Fibroblast of lung (primary cell): ENCODE measurements at regions not wholly inside any gene's neighbourhood (a gene's known extent, or its start where the extent isn't known, plus 50 kb on each side); places are given as distances from the start of the nearest gene placed in this dataset.

ENCODE experiments used
- DNase-seq, 2 donors: peaks; one replicate each; pipeline versions ENCODE4 v3.0.0 to v3.0.0-alpha.2; 2010; ENCODE audit warnings: low read depth in 2 of 2
- H2AFZ ChIP-seq: 2 replicates; pipeline ENCODE4 v1.5.1; 2012; ENCODE audit warnings: low read length, control low read depth, inconsistent platforms
- H3K27ac ChIP-seq: 2 replicates; pipeline ENCODE4 v1.5.1; 2011; ENCODE audit warnings: low read length, control low read depth; ENCODE audit not compliant: insufficient read depth
- H3K27me3 ChIP-seq: 2 replicates; pipeline ENCODE4 v1.5.1; 2011; ENCODE audit warnings: mild to moderate bottlenecking, low read length; ENCODE audit not compliant: control insufficient read depth, insufficient read depth
- H3K36me3 ChIP-seq: 2 replicates; pipeline ENCODE4 v1.5.1; 2011; ENCODE audit warnings: low read length; ENCODE audit not compliant: control insufficient read depth, insufficient read depth
- H3K4me1 ChIP-seq: 2 replicates; pipeline ENCODE4 v1.5.1; 2011; ENCODE audit warnings: low read length; ENCODE audit not compliant: control insufficient read depth, insufficient read depth; ENCODE audit errors: extremely low read depth
- H3K4me2 ChIP-seq: 2 replicates; pipeline ENCODE4 v1.5.1; 2011; ENCODE audit warnings: low read length, control low read depth; ENCODE audit not compliant: insufficient read depth; ENCODE audit errors: extremely low read depth
- H3K4me3 ChIP-seq, 4 experiments: fragments of 200-600 bp in 1 of 4; sonication (generic) in 1 of 4; replicated peaks in 1 of 4; 2 replicates each; pipeline ENCODE4 v1.5.1; 2011 to 2016; ENCODE audit warnings: low read length in 4 of 4, low read depth in 3 of 4, mild to moderate bottlenecking in 3 of 4, control low read depth in 2 of 4, inconsistent platforms in 1 of 4, mixed read lengths in 1 of 4; ENCODE audit not compliant: insufficient read depth in 1 of 4; ENCODE audit errors: control extremely low read depth in 1 of 4
- H3K79me2 ChIP-seq: 2 replicates; pipeline ENCODE4 v1.5.1; 2012; ENCODE audit warnings: mild to moderate bottlenecking, low read length, inconsistent platforms; ENCODE audit not compliant: control insufficient read depth, insufficient read depth
- H3K9ac ChIP-seq: 2 replicates; pipeline ENCODE4 v1.5.1; 2011; ENCODE audit warnings: mild to moderate bottlenecking, low read length, control low read depth; ENCODE audit not compliant: insufficient read depth
- H3K9me3 ChIP-seq: 2 replicates; pipeline ENCODE4 v1.5.1; 2012; ENCODE audit warnings: low read depth, low read length; ENCODE audit not compliant: control insufficient read depth, insufficient read depth
- H4K20me1 ChIP-seq: 2 replicates; pipeline ENCODE4 v1.5.1; 2011; ENCODE audit warnings: low read length; ENCODE audit not compliant: control insufficient read depth, insufficient read depth; ENCODE audit errors: extremely low read depth
- CTCF ChIP-seq, 2 donors: IDR thresholded peaks in 1 of 2; conservative IDR thresholded peaks in 1 of 2; 1 replicate in 1 of 2; 2 replicates in 1 of 2; pipeline ENCODE4 v1.5.1; 2011 to 2012; ENCODE audit warnings: low read length in 2 of 2, control low read depth in 1 of 2, inconsistent platforms in 1 of 2, low read depth in 1 of 2, mild to moderate bottlenecking in 1 of 2
- EZH2 ChIP-seq: IDR thresholded peaks from 2 replicates; pipeline ENCODE4 v1.5.1; 2012; ENCODE audit warnings: low read length, control low read depth, mild to moderate bottlenecking; ENCODE audit errors: missing control alignments

DNA sequence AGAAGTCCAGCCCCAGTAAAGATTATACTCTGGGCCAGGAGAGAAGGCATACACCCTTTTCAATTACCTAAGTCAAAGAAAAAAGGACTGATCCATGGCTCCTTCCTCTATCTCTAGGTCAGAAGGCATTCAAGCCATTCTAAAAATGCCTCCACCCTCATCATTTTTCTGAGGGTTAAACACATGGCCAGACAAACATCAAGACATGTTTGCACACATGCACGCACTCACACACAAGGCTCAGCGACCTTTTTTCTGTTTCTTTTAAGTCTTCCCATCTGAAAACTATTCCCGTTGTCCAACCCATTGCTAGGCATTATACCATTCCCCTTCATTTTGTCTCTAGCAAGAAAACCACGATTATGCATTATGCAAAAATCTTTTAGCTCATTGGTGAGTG is 126.6 kb downstream of the EN1 start:
- Histone ChIP-seq H3K36me3 (no peaks in the 10 kb centered on the region), H3K27ac (no peak overlapping the region), H2AFZ (no peak overlapping the region), H3K79me2 (no peaks in the 10 kb centered on the region), H3K4me3 (no peak overlapping the region), H3K27me3 (no peaks in the 10 kb centered on the region), H3K4me2 (no peak overlapping the region), H4K20me1 (no peaks in the 10 kb centered on the region), H3K4me1 (no peaks in the 10 kb centered on the region), H3K9ac (no peak overlapping the region), H3K9me3 (no peaks in the 10 kb centered on the region)
- no peak for DNase-seq
- TF ChIP-seq EZH2: no peak
- no peak for TF ChIP-seq CTCF (conservative IDR thresholded peaks at IDR 0.05 in 1 of 2, IDR thresholded peaks at IDR 0.05 in 1 of 2; ENCODE audit: low read depth in 1 of 2, low read length in 2 of 2)

DNA sequence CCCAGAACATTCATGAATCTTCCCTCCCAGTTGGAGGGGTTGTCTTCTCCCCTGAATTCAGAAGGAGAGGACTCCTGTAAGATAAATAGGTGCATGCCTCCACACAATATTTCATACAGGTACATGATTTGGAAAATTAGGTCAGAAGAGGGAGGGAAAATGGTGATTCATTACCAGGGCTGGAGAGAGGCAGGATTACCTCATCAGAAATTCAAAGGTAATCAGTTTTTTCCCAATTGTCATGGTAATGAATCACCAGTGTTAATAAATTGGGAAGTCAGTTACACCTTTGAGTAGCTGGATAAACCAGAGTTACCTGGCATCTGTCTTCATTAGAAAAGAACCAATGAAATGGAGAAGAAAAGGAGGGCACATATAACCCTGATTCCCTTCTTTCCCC is 128.5 kb downstream of the EN1 start:
- H3K4me1 ChIP-seq: no peaks in the 10 kb centered on the region
- no peak for DNase-seq
- TF ChIP-seq EZH2 (no peak), CTCF (conservative IDR thresholded peaks at IDR 0.05 in 1 of 2, IDR thresholded peaks at IDR 0.05 in 1 of 2; ENCODE audit: low read depth in 1 of 2, low read length in 2 of 2) (no peak)
- no peaks in the 10 kb centered on the region for H3K79me2 ChIP-seq
- no peaks in the 10 kb centered on the region for H3K27me3 ChIP-seq
- no peak overlapping the region for H3K27ac ChIP-seq
- no peaks in the 10 kb centered on the region for H3K9me3 ChIP-seq
- no peaks in the 10 kb centered on the region for H4K20me1 ChIP-seq
- no peaks in the 10 kb centered on the region for H3K36me3 ChIP-seq
- no peak overlapping the region for H2AFZ ChIP-seq
- H3K9ac ChIP-seq: no peak overlapping the region
- no peak overlapping the region for H3K4me3 ChIP-seq
- no peak overlapping the region for H3K4me2 ChIP-seq

GRCh38 chr2:118716102-118716501 is 131.3 kb downstream of the EN1 start:
- Histone ChIP-seq H3K36me3 (no peaks in the 10 kb centered on the region), H3K79me2 (no peaks in the 10 kb centered on the region), H3K9ac (no peak overlapping the region), H2AFZ (no peak overlapping the region), H3K27me3 (no peaks in the 10 kb centered on the region), H3K27ac (no peak overlapping the region), H3K9me3 (no peaks in the 10 kb centered on the region), H3K4me2 (no peak overlapping the region), H3K4me3 (no peak overlapping the region), H3K4me1 (no peaks in the 10 kb centered on the region), H4K20me1 (no peaks in the 10 kb centered on the region)
- TF ChIP-seq EZH2: no peak
- TF ChIP-seq CTCF (conservative IDR thresholded peaks at IDR 0.05 in 1 of 2, IDR thresholded peaks at IDR 0.05 in 1 of 2; ENCODE audit: low read depth in 1 of 2, low read length in 2 of 2): no peak
- no peak for DNase-seq
